IMR-90 (cell line): ENCODE measurements at regions not wholly inside any gene's neighbourhood (a gene's known extent, or its start where the extent isn't known, plus 50 kb on each side); places are given as distances from the start of the nearest gene placed in this dataset.

ENCODE experiments used
- ATAC-seq: fragments of 200-7000 bp; cut with Tn5 transposase; 2 replicates; pipeline ENCODE4 v1.9.1; 2020; ENCODE audit warnings: low read depth, mild to moderate bottlenecking, moderate library complexity
- BruUV-seq: library from RNA; stranded (reverse); fragments of 400-500 nt; replicated peaks from 2 replicates; lab custom pipeline; 2021; lab: Mats Ljungman, UMichigan
- CTCF ChIA-PET: fragments of 300-600 bp; formaldehyde crosslinking; extraction: SDS; loops from one replicate; lab custom pipeline; 2021; ENCODE audit warnings: antibody characterized with exemption; lab: Yijun Ruan, JAX
- POLR2A ChIA-PET: fragments of 300-600 bp; sonication (Branson Sonifier 250); formaldehyde crosslinking; loops from one replicate; lab custom pipeline; 2022; ENCODE audit warnings: antibody characterized with exemption; ENCODE audit not compliant: unreplicated experiment; lab: Charles Lee
- DNase-seq: peaks from one replicate; pipeline ENCODE4 v3.0.0; 2013
- H2AFZ ChIP-seq: replicated peaks from 2 replicates; pipeline ENCODE3; 2013; ENCODE audit warnings: low read length, mild to moderate bottlenecking; ENCODE audit not compliant: poor library complexity
- H2AK5ac ChIP-seq: 2 replicates; pipeline ENCODE4 v1.6.1; 2013; ENCODE audit warnings: low read depth, low read length, inconsistent platforms
- H2AK9ac ChIP-seq: replicated peaks from 2 replicates; pipeline ENCODE3; 2013; ENCODE audit warnings: mild to moderate bottlenecking, low read depth, low read length, moderate library complexity; ENCODE audit not compliant: poor library complexity
- H2BK120ac ChIP-seq: 2 replicates; pipeline ENCODE4 v1.6.1; 2013; ENCODE audit warnings: low read depth, low read length, inconsistent platforms
- H2BK15ac ChIP-seq: 3 replicates; pipeline ENCODE4 v1.6.1; 2013; ENCODE audit warnings: low read depth, low read length, inconsistent platforms
- H2BK20ac ChIP-seq: 2 replicates; pipeline ENCODE4 v1.6.1; 2013; ENCODE audit warnings: low read depth, mild to moderate bottlenecking, inconsistent platforms, low read length, moderate library complexity
- H2BK5ac ChIP-seq: 2 replicates; pipeline ENCODE4 v1.6.1; 2013; ENCODE audit warnings: mild to moderate bottlenecking, low read depth, low read length, inconsistent platforms; ENCODE audit not compliant: poor library complexity, severe bottlenecking
- H3K14ac ChIP-seq: replicated peaks from 2 replicates; pipeline ENCODE4 v1.6.1; 2013; ENCODE audit warnings: low read depth, low read length, inconsistent platforms
- H3K18ac ChIP-seq: 2 replicates; pipeline ENCODE4 v1.6.1; 2013; ENCODE audit warnings: low read depth, low read length, control low read depth
- H3K23ac ChIP-seq: 2 replicates; pipeline ENCODE4 v1.6.1; 2013; ENCODE audit warnings: low read depth, low read length, inconsistent platforms
- H3K27ac ChIP-seq: 2 replicates; pipeline ENCODE4 v1.5.1; 2013; ENCODE audit warnings: mild to moderate bottlenecking, control low read depth, low read length; ENCODE audit not compliant: insufficient read depth
- H3K27me3 ChIP-seq: 2 replicates; pipeline ENCODE4 v1.6.1; 2013; ENCODE audit warnings: low read length; ENCODE audit not compliant: control insufficient read depth, insufficient read depth
- H3K36me3 ChIP-seq: 2 replicates; pipeline ENCODE4 v1.6.1; 2013; ENCODE audit warnings: low read length, mixed read lengths; ENCODE audit not compliant: control insufficient read depth, insufficient read depth
- H3K4ac ChIP-seq: 2 replicates; pipeline ENCODE4 v1.6.1; 2013; ENCODE audit warnings: low read depth, low read length, inconsistent platforms
- H3K4me1 ChIP-seq: 2 replicates; pipeline ENCODE4 v1.6.1; 2013; ENCODE audit warnings: low read length, mixed read lengths; ENCODE audit not compliant: control insufficient read depth, insufficient read depth
- H3K4me2 ChIP-seq: 2 replicates; pipeline ENCODE4 v1.6.1; 2013; ENCODE audit warnings: low read depth, mild to moderate bottlenecking, control low read depth, low read length, moderate library complexity
- H3K4me3 ChIP-seq: 2 replicates; pipeline ENCODE4 v1.5.1; 2013; ENCODE audit warnings: low read depth, mild to moderate bottlenecking, control low read depth, low read length, moderate library complexity; ENCODE audit not compliant: insufficient read depth
- H3K56ac ChIP-seq: 2 replicates; pipeline ENCODE4 v1.6.1; 2013; ENCODE audit warnings: low read length, inconsistent platforms; ENCODE audit not compliant: insufficient read depth; ENCODE audit errors: extremely low read depth
- H3K79me1 ChIP-seq, 2 experiments: 2 replicates each; pipeline ENCODE4 v1.6.1; 2013; ENCODE audit warnings: low read length in 2 of 2, inconsistent platforms in 1 of 2, low read depth in 1 of 2
- H3K9ac ChIP-seq: 2 replicates; pipeline ENCODE4 v1.6.1; 2013; ENCODE audit warnings: low read depth, low read length, control low read depth
- H3K9me1 ChIP-seq: 2 replicates; pipeline ENCODE4 v1.6.1; 2013; ENCODE audit warnings: low read length, inconsistent platforms; ENCODE audit not compliant: insufficient read depth
- H3K9me3 ChIP-seq: 2 replicates; pipeline ENCODE4 v1.6.1; 2013; ENCODE audit warnings: low read length; ENCODE audit not compliant: control insufficient read depth, insufficient read depth
- H4K20me1 ChIP-seq: 2 replicates; pipeline ENCODE4 v1.6.1; 2013; ENCODE audit warnings: low read length, inconsistent platforms; ENCODE audit not compliant: insufficient read depth
- H4K5ac ChIP-seq: 2 replicates; pipeline ENCODE4 v1.6.1; 2013; ENCODE audit warnings: mild to moderate bottlenecking, low read depth, low read length, control low read depth
- H4K8ac ChIP-seq, 2 experiments: 2 replicates each; pipeline ENCODE4 v1.6.1; 2013; ENCODE audit warnings: low read depth in 2 of 2, low read length in 2 of 2, control low read depth in 1 of 2, inconsistent platforms in 1 of 2
- H4K91ac ChIP-seq: 2 replicates; pipeline ENCODE4 v1.6.1; 2013; ENCODE audit warnings: low read depth, low read length, inconsistent platforms; ENCODE audit not compliant: insufficient read depth
- CEBPB ChIP-seq: IDR thresholded peaks from 2 replicates; pipeline ENCODE4 v1.6.1; 2012; ENCODE audit warnings: low read depth, low read length, improper control_type of control experiment
- CHD1 ChIP-seq: IDR thresholded peaks from 2 replicates; pipeline ENCODE4 v1.6.1; 2012; ENCODE audit warnings: low read depth, low read length, improper control_type of control experiment
- MAFK ChIP-seq: IDR thresholded peaks from 2 replicates; pipeline ENCODE4 v1.6.1; 2012; ENCODE audit warnings: low read depth, low read length, improper control_type of control experiment
- MAZ ChIP-seq: IDR thresholded peaks from 2 replicates; pipeline ENCODE4 v1.6.1; 2012; ENCODE audit warnings: low read depth, mild to moderate bottlenecking, low read length, improper control_type of control experiment, moderate library complexity, borderline replicate concordance
- MXI1 ChIP-seq: IDR thresholded peaks from 2 replicates; pipeline ENCODE4 v1.6.1; 2012; ENCODE audit warnings: low read depth, mild to moderate bottlenecking, low read length, moderate library complexity, borderline replicate concordance
- NFE2L2 ChIP-seq: fragments of 150-350 bp; IDR thresholded peaks from 2 replicates; pipeline ENCODE4 v1.6.1; 2016; ENCODE audit warnings: low read depth, mild to moderate bottlenecking, low read length
- POLR2A ChIP-seq: IDR thresholded peaks from 2 replicates; pipeline ENCODE4 v1.6.1; 2012; ENCODE audit warnings: mild to moderate bottlenecking, low read depth, low read length
- RFX5 ChIP-seq: IDR thresholded peaks from 2 replicates; pipeline ENCODE4 v1.8.0; 2012; ENCODE audit warnings: low read depth, mild to moderate bottlenecking, low read length, moderate library complexity
- WGBS, 2 experiments: methylation state at CpG; one replicate each; pipeline versions ENCODE4 v1.1.5 to v1.1.7; 2013; ENCODE audit warnings: missing lambda C conversion rate in 2 of 2; ENCODE audit not compliant: insufficient read length in 1 of 2; ENCODE audit errors: extremely low coverage in 2 of 2; 5-methylcytosine and 5-hydroxymethylcytosine counted together
- dilution Hi-C: fragments of 300-500 bp; cut with HindIII; formaldehyde crosslinking; loops from one replicate; pipeline ENCODE4 v1.14.3; 2018; ENCODE audit warnings: low sequenced_read_pairs; ENCODE audit not compliant: unreplicated experiment
- in situ Hi-C: fragments of 300-500 bp; cut with MboI; formaldehyde crosslinking; loops from 3 replicates; pipeline ENCODE4 v1.14.3; 2019; ENCODE audit warnings: low sequenced_read_pairs, inconsistent platforms, mixed read lengths
- intact Hi-C: fragments of 100-400 bp; cut with micrococcal nuclease; formaldehyde crosslinking; loops from 2 replicates; pipeline ENCODE4 v1.10.0; 2022
- TF ChIP-seq, protein P1 (sequence below): conservative IDR thresholded peaks from 2 replicates; pipeline ENCODE4 v1.5.1; 2012; ENCODE audit warnings: mild to moderate bottlenecking, low read depth, low read length, improper control_type of control experiment
- TF ChIP-seq, protein P2 (sequence below): fragments of 150-350 bp; IDR thresholded peaks from 2 replicates; pipeline ENCODE4 v1.6.1; 2017; ENCODE audit warnings: mild to moderate bottlenecking, antibody characterized with exemption, low read length, low read depth

DNA sequence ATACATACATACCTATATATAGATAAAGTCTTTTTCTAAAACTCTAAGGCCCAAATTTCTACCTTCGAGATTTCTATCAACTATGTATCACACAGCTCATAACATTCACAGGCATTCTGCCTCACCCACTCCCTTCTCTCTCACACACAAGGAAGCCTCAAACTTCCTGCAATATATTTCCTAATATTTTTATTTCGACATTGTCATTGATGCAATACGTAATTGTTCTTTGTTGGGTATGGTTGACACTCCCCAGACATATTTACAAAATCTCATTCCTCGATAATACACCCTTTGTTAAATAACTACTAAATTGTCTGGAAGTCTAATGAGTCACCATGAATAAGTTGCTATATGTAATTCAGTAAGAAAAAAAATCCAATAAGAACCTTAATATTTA, 143.5 kb downstream of the HNRNPD start:
- H2BK20ac ChIP-seq: no peak overlapping the region
- BruUV-seq: no TSS peak
- H3K9me1 ChIP-seq: no peaks in the 10 kb centered on the region
- H3K79me1 ChIP-seq: no peaks in the 10 kb centered on the region
- H3K9ac ChIP-seq: no peak overlapping the region
- no peak overlapping the region for H3K56ac ChIP-seq
- TF ChIP-seq MXI1 (no peak), MAFK (no peak), POLR2A (no peak), RFX5 (no peak), MAZ (no peak), CHD1 (no peak), NFE2L2 (no peak), CEBPB (no peak)
- TF ChIP-seq, protein P1, sequence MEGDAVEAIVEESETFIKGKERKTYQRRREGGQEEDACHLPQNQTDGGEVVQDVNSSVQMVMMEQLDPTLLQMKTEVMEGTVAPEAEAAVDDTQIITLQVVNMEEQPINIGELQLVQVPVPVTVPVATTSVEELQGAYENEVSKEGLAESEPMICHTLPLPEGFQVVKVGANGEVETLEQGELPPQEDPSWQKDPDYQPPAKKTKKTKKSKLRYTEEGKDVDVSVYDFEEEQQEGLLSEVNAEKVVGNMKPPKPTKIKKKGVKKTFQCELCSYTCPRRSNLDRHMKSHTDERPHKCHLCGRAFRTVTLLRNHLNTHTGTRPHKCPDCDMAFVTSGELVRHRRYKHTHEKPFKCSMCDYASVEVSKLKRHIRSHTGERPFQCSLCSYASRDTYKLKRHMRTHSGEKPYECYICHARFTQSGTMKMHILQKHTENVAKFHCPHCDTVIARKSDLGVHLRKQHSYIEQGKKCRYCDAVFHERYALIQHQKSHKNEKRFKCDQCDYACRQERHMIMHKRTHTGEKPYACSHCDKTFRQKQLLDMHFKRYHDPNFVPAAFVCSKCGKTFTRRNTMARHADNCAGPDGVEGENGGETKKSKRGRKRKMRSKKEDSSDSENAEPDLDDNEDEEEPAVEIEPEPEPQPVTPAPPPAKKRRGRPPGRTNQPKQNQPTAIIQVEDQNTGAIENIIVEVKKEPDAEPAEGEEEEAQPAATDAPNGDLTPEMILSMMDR: no peak
- TF ChIP-seq, protein P2, sequence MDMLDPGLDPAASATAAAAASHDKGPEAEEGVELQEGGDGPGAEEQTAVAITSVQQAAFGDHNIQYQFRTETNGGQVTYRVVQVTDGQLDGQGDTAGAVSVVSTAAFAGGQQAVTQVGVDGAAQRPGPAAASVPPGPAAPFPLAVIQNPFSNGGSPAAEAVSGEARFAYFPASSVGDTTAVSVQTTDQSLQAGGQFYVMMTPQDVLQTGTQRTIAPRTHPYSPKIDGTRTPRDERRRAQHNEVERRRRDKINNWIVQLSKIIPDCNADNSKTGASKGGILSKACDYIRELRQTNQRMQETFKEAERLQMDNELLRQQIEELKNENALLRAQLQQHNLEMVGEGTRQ: no peak
- H3K27ac ChIP-seq: no peak overlapping the region
- no peaks in the 10 kb centered on the region for H3K9me3 ChIP-seq
- DNase-seq (no peak), ATAC-seq (no peak)
- H3K18ac ChIP-seq: no peak overlapping the region
- POLR2A ChIA-PET: no interaction called here
- no CpG with 5 or more reads among the region's 4 CpGs for WGBS, 2 experiments
- no peak overlapping the region for H3K4me2 ChIP-seq
- no peak overlapping the region for H3K4me3 ChIP-seq
- dilution Hi-C loops: no loop called here
- in situ Hi-C loops: no loop called here
- H2AK9ac ChIP-seq: no peak overlapping the region
- CTCF ChIA-PET: no interaction called here
- H3K23ac ChIP-seq: no peak overlapping the region
- no peak overlapping the region for H2BK15ac ChIP-seq
- no peak overlapping the region for H4K91ac ChIP-seq
- H3K4me1 ChIP-seq: no peaks in the 10 kb centered on the region
- no peaks in the 10 kb centered on the region for H3K27me3 ChIP-seq
- H3K4ac ChIP-seq: no peak overlapping the region
- H3K36me3 ChIP-seq: no peaks in the 10 kb centered on the region
- no peak overlapping the region for H2AFZ ChIP-seq
- H2BK5ac ChIP-seq: no peak overlapping the region
- H2BK120ac ChIP-seq: no peak overlapping the region
- no peak overlapping the region for H4K5ac ChIP-seq
- no peaks in the 10 kb centered on the region for H4K20me1 ChIP-seq
- H3K14ac ChIP-seq: no peak overlapping the region
- no peak overlapping the region for H2AK5ac ChIP-seq
- intact Hi-C loops: no loop called here
- H4K8ac ChIP-seq: no peak overlapping the region
